NCI-H2196 (cell line): ENCODE measurements at regions not wholly inside any gene's neighbourhood (a gene's known extent, or its start where the extent isn't known, plus 50 kb on each side); places are given as distances from the start of the nearest gene placed in this dataset.
"Not testable (repeated sequence)": the region's sequence is repeated elsewhere in the genome, so short reads cannot be mapped to it uniquely, and the experiment has no call there.

Experiments
- DNase-seq: peaks from one replicate; lab custom pipeline; 2025; ENCODE audit not compliant: unreplicated experiment; lab: John Stamatoyannopoulos, UW

DNA sequence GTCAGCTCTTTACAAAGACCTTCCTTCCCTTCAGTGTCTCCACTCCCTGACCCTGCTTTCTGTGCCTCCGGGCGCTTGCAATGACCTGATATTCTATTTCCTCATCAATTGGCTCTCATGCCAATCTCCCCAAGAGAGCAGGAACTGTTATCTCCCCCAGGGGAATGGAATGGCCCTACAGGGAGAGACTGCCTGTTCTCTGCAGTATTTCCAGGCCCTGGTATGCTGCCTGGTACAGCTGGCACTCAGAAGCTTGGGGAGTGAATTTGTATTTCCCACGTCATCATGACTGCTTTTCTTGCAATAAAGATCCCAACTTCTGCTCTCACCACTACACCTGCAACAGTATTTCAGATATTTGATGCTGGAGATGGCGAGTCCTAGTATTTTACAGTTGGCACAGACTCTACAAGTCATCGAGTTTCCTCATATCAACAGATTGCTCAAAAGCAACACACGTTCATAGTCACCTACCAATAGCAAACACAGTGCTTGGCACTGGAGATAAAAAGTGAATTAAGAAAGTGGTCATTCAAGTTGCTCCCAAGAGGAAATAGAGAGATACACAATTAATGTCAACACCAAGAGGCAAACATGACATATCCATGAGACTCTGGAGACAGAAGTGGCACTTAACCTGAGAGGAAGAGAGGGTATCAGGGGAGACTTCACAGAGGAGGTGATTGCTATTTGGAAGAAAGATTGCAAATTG lies 90.5 kb upstream of the EGFL6 start:
- no peak for DNase-seq

GRCh38 chrX:13476384-13476783 lies 93.0 kb upstream of the EGFL6 start:
- DNase-seq = no peak

GRCh38 chrX:13474164-13474516 lies 95.3 kb upstream of the EGFL6 start:
- no peak for DNase-seq

GRCh38 chrX:13473442-13474163 lies 95.8 kb upstream of the EGFL6 start:
- no peak for DNase-seq

GRCh38 chrX:13472975-13473374 lies 96.4 kb upstream of the EGFL6 start:
- no peak for DNase-seq

DNA sequence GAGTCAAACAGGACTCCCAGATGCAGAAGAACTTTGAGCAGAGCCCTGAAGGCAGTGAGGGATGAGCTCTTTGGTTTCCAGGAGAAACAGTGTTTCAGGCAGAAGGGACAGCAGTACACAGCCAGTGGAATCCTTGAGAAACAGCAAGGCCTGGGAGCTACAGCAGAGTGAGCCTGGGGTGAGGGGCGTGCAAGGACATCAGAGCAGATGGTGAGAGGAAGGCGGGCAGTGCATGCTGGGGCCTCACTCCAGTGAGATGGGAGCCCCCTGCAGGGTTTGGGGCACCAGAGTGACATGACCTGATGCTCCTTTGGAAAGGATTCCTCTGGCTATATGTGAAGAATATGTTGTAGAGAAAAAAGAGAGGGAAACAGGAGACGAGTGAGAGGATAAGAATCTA lies 98.1 kb upstream of the EGFL6 start:
- no peak for DNase-seq

GRCh38 chrX:13470685-13470977 lies 98.8 kb upstream of the EGFL6 start:
- DNase-seq = no peak

DNA sequence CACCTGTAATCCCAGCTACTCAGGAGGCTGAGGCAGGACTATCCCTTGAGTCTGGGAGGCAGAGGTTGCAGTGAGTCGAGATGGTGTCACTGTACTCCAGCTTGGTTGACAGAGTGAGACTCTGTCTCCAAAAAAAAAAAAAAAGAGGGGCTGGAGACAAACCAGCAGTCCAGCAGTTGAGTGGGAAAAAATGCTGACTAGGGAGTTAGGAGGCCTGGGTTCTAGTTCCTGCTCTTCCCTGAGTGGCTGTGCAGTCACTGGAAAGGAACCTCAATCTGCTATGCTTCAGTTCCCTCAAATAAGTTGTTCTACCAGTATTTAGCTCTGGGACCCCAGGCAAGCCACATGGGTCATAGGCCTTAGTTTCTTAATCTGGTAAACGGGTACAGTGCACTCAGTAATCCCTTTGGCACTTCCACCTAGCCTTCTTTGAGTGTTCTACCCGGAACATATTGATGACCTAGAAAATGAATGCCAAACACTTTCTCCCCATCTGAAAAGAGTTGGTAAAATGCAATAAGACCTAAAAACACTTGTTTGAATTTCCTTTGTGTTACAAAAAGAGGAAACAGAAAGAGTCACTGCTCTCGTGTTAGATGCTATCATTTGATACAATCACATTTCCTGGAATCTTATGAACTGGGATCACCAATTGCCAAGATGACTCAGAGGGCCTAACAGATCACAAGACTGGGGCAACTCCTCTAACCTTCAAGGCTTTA lies 99.3 kb upstream of the EGFL6 start:
- no peak for DNase-seq

DNA sequence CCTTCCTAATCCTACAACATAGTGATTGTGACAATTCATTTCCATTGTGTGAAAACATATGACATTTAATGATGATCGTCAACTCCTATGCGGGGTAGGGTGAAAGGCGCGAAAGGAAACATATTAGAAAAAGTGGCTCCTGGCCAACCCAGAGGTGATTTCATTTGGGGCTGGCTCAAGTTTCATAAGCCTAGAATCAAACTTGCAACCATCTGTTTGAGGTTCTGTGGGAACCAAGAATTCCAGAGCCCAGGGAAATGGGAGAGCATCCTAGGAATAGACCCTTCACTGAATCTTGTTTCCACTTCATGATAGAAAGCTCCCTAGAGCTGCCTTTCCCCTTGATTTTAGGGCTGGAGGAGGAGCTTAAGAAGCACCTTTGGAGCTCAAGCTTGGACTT lies 101.3 kb upstream of the EGFL6 start:
- no peak for DNase-seq

DNA sequence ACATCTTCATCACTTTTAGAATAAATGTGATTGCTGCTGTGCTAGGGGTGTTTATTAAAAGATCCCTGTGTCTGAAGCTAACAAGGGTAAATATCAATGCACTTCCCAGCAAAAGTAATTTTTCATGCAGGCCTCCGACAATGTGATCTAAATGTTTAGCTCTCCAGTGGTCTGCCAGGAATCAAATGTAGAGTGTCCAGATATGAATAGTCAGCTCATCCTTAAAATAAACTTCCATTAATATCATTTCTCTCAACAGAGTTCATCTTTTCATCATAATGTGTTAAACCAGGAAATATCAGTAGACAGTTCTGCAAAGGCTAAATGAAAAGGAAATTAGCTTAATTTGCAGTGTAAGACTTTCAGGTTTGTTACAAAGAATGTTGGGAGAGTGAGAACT lies 102.2 kb upstream of the EGFL6 start:
- no peak for DNase-seq

DNA sequence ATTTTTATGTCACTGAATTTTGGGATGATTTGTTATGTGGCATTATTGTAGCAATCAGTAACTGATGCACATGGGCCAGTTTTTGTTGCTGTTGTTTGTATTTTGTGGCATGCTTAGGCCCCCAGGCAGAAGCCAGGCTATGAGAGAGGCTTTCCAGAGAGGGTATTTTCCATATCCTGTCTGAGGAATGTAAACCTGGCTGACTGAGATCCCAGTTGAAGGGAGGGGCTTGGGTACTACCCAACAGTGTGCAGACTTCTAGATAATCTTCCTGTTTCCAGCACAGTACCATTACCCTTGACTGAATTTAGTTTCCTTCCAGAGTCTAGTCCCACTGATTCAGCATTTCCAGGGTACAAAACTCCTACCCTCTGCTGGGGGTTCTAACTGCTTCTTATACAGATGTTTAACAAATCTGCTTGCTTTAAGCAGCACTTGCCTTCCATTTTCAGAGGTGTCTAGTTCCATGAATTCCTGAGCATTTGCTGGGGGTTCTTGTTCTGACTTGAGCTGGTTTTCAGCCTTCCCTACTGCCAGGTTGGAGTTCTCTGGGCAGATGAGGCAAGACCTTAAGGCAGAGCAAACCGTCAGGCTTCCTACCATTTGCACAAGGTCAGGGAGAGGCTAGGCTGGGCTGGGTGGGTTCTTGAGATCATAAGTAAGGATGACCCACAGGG lies 104.7 kb upstream of the EGFL6 start:
- no peak for DNase-seq

DNA sequence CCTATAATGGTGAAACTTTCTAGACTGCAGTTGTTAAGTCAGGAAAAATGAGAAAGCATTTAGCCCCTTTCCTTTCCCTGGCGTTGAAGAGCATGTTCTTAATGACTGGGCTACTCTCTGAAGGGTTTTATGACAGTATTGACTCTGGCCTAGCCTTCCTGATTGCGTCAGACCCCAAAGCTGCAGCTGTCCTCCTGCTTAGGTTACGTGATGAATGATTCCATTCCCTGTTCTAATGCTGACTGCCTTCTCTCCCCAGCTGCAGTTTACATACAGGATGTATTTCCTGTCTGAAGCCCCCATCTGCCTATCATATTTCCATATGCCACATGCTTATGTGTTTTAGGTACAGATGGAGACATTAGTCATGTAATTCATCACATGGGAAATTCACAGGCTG lies 105.8 kb upstream of the EGFL6 start:
- peak; percentile 67 for DNase-seq

DNA sequence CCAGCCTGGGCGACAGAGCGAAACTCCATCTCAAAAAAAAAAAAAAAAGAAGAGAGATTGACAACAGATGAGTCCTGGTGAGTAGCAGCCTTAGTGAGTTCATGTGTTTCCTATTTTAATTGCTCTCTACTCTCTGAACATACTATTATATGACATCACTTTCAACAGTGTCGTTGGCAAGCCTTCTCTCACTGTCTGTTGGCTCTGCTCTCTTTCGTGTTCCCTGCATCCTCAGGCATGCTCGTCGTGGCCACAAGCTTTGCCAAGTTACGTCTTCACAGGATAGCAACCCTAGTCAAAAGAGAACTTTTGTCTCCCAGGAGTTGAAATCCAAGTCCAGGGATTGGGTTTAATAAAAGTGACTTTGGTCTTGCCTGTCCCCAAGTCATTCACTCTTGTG lies 117.1 kb upstream of the EGFL6 start:
- DNase-seq = no peak

DNA sequence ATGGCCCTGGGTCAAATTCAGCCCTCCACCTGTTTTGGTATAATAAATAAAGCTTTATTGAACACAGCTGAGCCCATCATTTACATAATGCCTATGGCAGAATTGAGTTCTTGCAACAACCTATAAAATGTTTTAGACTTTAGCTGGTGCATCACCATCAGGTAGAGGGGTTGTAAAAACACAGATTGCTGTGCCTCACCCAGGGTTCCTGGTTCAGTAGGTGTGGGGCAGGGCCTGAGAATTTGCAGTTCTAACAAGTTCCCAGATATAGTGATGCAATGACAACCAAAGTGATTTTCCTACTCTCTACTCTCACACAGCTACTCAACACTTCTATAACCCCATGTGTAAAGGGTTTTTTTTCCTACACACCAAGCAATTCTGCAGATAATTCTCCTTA lies 120.0 kb upstream of the EGFL6 start:
- DNase-seq = no peak

DNA sequence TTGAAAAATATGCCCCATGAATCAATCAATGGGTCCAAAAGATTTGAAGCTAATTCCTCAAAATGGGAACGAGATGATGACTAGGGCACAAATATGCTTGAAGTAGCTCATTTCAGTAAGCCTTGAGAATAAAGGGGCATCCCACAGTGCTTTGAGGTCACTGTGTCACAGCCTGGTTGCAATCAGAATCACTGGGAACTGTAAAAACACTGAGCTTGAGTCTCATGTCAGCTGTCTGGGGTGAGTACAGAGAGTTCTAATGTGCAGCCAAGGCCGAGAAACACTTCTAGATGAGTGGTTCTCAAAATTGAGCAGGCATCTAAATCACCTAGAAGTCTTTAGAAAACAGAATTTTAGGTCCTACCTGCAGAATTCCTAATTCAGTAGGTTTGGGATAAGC lies 120.5 kb upstream of the EGFL6 start:
- no peak for DNase-seq

DNA sequence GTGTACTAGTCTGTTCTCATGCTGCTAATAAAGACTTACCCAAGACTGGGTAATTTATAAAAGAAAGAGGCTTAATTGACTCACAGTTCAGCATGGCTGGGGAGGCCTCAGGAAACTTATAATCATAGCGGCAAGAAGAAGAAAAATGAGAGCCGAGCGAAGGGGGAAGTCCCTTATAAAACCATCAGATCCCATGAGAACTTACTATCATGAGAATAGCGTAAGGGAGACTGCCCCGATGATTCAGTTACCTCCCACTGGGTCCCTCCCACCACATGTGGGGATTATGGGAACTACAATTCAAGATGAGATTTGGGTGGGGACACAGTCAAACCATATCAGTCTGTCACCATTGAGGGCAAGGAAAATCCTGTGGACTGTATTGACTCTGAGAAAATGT lies 121.8 kb upstream of the ATXN3L start:
- not testable (repeated sequence) for DNase-seq

DNA sequence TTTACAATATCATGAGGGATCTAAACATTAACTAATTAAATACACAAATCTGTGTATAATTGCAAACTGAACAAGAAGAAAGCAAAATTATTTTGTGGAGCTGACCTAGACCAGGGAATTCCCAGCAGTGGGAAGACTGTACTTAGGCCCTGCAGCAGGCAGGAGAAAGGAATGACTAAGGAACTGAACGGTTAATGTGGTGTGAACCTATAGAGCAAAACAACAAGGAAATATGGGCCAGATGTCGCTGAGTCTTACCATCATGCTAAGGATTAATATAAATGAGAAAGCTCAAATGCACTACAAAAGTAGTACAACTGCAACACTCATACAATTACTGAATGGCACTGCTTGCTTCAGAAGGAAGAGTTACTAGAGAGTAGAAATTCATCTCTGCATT lies 120.3 kb upstream of the ATXN3L start:
- DNase-seq = no peak

DNA sequence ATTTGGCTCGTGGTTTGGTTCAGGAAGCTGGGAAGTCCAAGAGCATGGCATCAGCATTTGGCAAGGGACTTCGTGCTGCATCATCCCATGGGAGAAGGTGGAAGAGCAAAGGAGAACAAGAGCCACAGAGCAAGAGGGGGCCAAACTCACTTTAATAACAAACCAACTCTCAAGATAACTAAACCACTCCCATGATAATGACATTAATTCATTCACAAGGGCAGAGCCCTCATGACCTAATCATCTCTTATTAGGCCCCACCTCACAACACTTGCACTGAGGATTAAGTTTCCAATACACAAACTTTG lies 113.4 kb upstream of the ATXN3L start:
- no peak for DNase-seq

GRCh38 chrX:13432414-13433297 lies 112.8 kb upstream of the ATXN3L start:
- DNase-seq = no peak

GRCh38 chrX:13430136-13430827 lies 110.4 kb upstream of the ATXN3L start:
- DNase-seq = no peak
